MCF 10A (cell line): ENCODE measurements at regions not wholly inside any gene's neighbourhood (a gene's known extent, or its start where the extent isn't known, plus 50 kb on each side); places are given as distances from the start of the nearest gene placed in this dataset.

Experiments
- BruUV-seq: library from RNA; stranded (reverse); fragments of 400-500 nt; replicated peaks from 2 replicates; lab custom pipeline; 2021; lab: Mats Ljungman, UMichigan
- CTCF ChIA-PET: fragments of 300-600 bp; sonication (Branson Sonifier 250); formaldehyde crosslinking; extraction: SDS; loops from one replicate; lab custom pipeline; 2021; ENCODE audit warnings: antibody characterized with exemption, inconsistent platforms; lab: Yijun Ruan, JAX
- POLR2A ChIA-PET: fragments of 300-600, 350-650 bp; sonication (Branson Sonifier 250); formaldehyde crosslinking; extraction: SDS; loops from one replicate; lab custom pipeline; 2020; ENCODE audit warnings: antibody characterized with exemption, inconsistent platforms; lab: Yijun Ruan, JAX
- DNase-seq: peaks from one replicate; pipeline ENCODE4 v3.0.0-alpha.2; 2018; ENCODE audit not compliant: unreplicated experiment
- H3K27ac Mint-ChIP-seq: one replicate; pipeline ENCODE4 v1.8.0; 2022; ENCODE audit warnings: mild to moderate bottlenecking, low read depth, mixed read lengths; ENCODE audit not compliant: unreplicated experiment
- H3K27me3 Mint-ChIP-seq: one replicate; pipeline ENCODE4 v1.8.0; 2022; ENCODE audit warnings: mixed read lengths; ENCODE audit not compliant: insufficient read depth, unreplicated experiment
- H3K36me3 Mint-ChIP-seq: one replicate; pipeline ENCODE4 v1.8.0; 2022; ENCODE audit warnings: mild to moderate bottlenecking, moderate library complexity, mixed read lengths; ENCODE audit not compliant: insufficient read depth, unreplicated experiment
- H3K4me1 Mint-ChIP-seq: one replicate; pipeline ENCODE4 v1.8.0; 2022; ENCODE audit warnings: mixed read lengths; ENCODE audit not compliant: insufficient read depth, unreplicated experiment
- H3K4me3 Mint-ChIP-seq: one replicate; pipeline ENCODE4 v1.8.0; 2022; ENCODE audit warnings: mild to moderate bottlenecking, moderate library complexity, mixed read lengths; ENCODE audit not compliant: unreplicated experiment
- H3K9me3 Mint-ChIP-seq: one replicate; pipeline ENCODE4 v1.8.0; 2022; ENCODE audit warnings: mixed read lengths; ENCODE audit not compliant: unreplicated experiment
- CTCF ChIP-seq: fragments of 200-600 bp; IDR thresholded peaks from one replicate; pipeline ENCODE4 v1.8.0; 2022; ENCODE audit warnings: antibody characterized with exemption, mild to moderate bottlenecking; ENCODE audit not compliant: unreplicated experiment
- intact Hi-C: fragments of 100-400 bp; cut with micrococcal nuclease; formaldehyde crosslinking; loops from 2 replicates; pipeline ENCODE4 v1.14.1; 2022

- CTCF ChIA-PET, result interaction anchor here (0.7 to 1.0 kb wide), 3 partner anchors 32 to 54 kb away, joined by 4 read pairs; no protein-coding TSS in a partner anchor
- Mint-ChIP-seq H3K4me1 (peaks cover 18% of the 10 kb centered on the region), H3K27ac (no peak overlapping the region), H3K4me3 (peak overlapping the region; percentile 23), H3K36me3 (no peaks in the 10 kb centered on the region), H3K9me3 (no peaks in the 10 kb centered on the region), H3K27me3 (no peaks in the 10 kb centered on the region)
- intact Hi-C loops, result no loop called here
- TF ChIP-seq CTCF, result no peak
- no TSS peak for BruUV-seq
- no peak for DNase-seq
- POLR2A ChIA-PET, result interaction anchor here (1.0 kb wide), 2 partner anchors 9 to 77 kb away, joined by 3 to 4 read pairs; no protein-coding TSS in a partner anchor
These were observed 50.1 kb downstream of the KCNC4 start for GRCh38 chr1:110260194-110260593.

- TF ChIP-seq CTCF, result no peak
- ChIA-PET POLR2A (no interaction called here), CTCF (interaction anchor here (0.8 kb wide), 1 partner anchor 51 kb away, joined by 4 read pairs; no protein-coding TSS in a partner anchor)
- Mint-ChIP-seq H3K4me1 (peaks cover 20% of the 10 kb centered on the region), H3K4me3 (no peak overlapping the region), H3K36me3 (no peaks in the 10 kb centered on the region), H3K27ac (no peak overlapping the region), H3K27me3 (no peaks in the 10 kb centered on the region), H3K9me3 (no peaks in the 10 kb centered on the region)
- intact Hi-C loops, result no loop called here
- BruUV-seq, result no TSS peak
- no peak for DNase-seq
These were observed 52.2 kb downstream of the KCNC4 start for GRCh38 chr1:110262296-110262695.

GRCh38 chr1:110262846-110263631 lies 52.9 kb downstream of the KCNC4 start:
- Mint-ChIP-seq H3K27me3 (no peaks in the 10 kb centered on the region), H3K36me3 (no peaks in the 10 kb centered on the region), H3K9me3 (no peaks in the 10 kb centered on the region), H3K27ac (no peak overlapping the region), H3K4me3 (no peak overlapping the region), H3K4me1 (peaks cover 24% of the 10 kb centered on the region)
- ChIA-PET CTCF (interaction anchor here (0.8 to 1.7 kb wide), 2 partner anchors 50 kb away, joined by 4 to 5 read pairs; no protein-coding TSS in a partner anchor), POLR2A (no interaction called here)
- DNase-seq, result no peak
- no TSS peak for BruUV-seq
- intact Hi-C loops, result no loop called here
- TF ChIP-seq CTCF, result no peak

- Mint-ChIP-seq H3K27me3 (no peaks in the 10 kb centered on the region), H3K9me3 (no peaks in the 10 kb centered on the region), H3K36me3 (no peaks in the 10 kb centered on the region), H3K4me1 (peaks cover 21% of the 10 kb centered on the region), H3K4me3 (no peak overlapping the region), H3K27ac (no peak overlapping the region)
- POLR2A ChIA-PET, result no interaction called here
- BruUV-seq, result no TSS peak
- CTCF ChIA-PET, result interaction anchor here (0.9 to 1.7 kb wide), 2 partner anchors 49 to 57 kb away, joined by 3 to 5 read pairs; no protein-coding TSS in a partner anchor
- intact Hi-C loops, result no loop called here
- TF ChIP-seq CTCF, result no peak
- DNase-seq, result no peak
These were observed 54.3 kb downstream of the KCNC4 start for GRCh38 chr1:110264430-110264829.
